Neural cell (in vitro differentiated cells): ENCODE measurements at regions not wholly inside any gene's neighbourhood (a gene's known extent, or its start where the extent isn't known, plus 50 kb on each side); places are given as distances from the start of the nearest gene placed in this dataset.

Experiments
- H2AFZ ChIP-seq: fragments of 200-600, 300-800 bp; sonication (generic), shearing (Covaris generic); 2 replicates; pipeline ENCODE4 v1.6.0; 2014; ENCODE audit warnings: low read depth, mild to moderate bottlenecking, antibody characterized with exemption, low read length, moderate library complexity
- H3F3A ChIP-seq: fragments of 200-600 bp; shearing (Covaris generic); 2 replicates; pipeline ENCODE4 v1.6.1; 2016; ENCODE audit warnings: mild to moderate bottlenecking, moderate library complexity, mixed read lengths, antibody characterized with exemption, low read length; ENCODE audit not compliant: insufficient read depth, poor library complexity, severe bottlenecking
- H3K27ac ChIP-seq: fragments of 200-600, 300-800 bp; sonication (generic), shearing (Covaris generic); 2 replicates; pipeline ENCODE4 v1.5.1; 2014; ENCODE audit warnings: mild to moderate bottlenecking, low read length, moderate library complexity
- H3K27me3 ChIP-seq: fragments of 300-800, 200-600 bp; sonication (generic), shearing (Covaris generic); 2 replicates; pipeline ENCODE4 v1.6.0; 2014; ENCODE audit warnings: mild to moderate bottlenecking, low read depth, low read length, moderate library complexity; ENCODE audit not compliant: insufficient read depth
- H3K36me3 ChIP-seq: fragments of 300-800, 200-600 bp; sonication (generic), shearing (Covaris generic); 2 replicates; pipeline ENCODE4 v1.5.1; 2014; ENCODE audit warnings: mild to moderate bottlenecking, antibody characterized with exemption, low read length, moderate library complexity; ENCODE audit not compliant: insufficient read depth
- H3K4me2 ChIP-seq: fragments of 300-800, 200-600 bp; sonication (generic), shearing (Covaris generic); 2 replicates; pipeline ENCODE4 v1.6.0; 2014; ENCODE audit warnings: mild to moderate bottlenecking, low read length
- H3K4me3 ChIP-seq: fragments of 300-800, 200-600 bp; sonication (generic), shearing (Covaris generic); 2 replicates; pipeline ENCODE4 v1.5.1; 2014; ENCODE audit warnings: mild to moderate bottlenecking, low read length, moderate library complexity
- H3K79me2 ChIP-seq: fragments of 200-600 bp; shearing (Covaris generic); replicated peaks from 2 replicates; pipeline ENCODE4 v1.6.0; 2014; ENCODE audit warnings: mild to moderate bottlenecking, low read length, moderate library complexity; ENCODE audit not compliant: insufficient read depth
- H3K9ac ChIP-seq: fragments of 300-800, 200-600 bp; sonication (generic), shearing (Covaris generic); 2 replicates; pipeline ENCODE4 v1.6.1; 2016; ENCODE audit warnings: mild to moderate bottlenecking, low read length, mixed read lengths
- H3K9me2 ChIP-seq: fragments of 200-600 bp; shearing (Covaris generic); 2 replicates; pipeline ENCODE4 v1.6.1; 2016; ENCODE audit warnings: mild to moderate bottlenecking, low read length, mixed read lengths; ENCODE audit not compliant: insufficient read depth
- H3K9me3 ChIP-seq: fragments of 200-600, 300-800 bp; sonication (generic), shearing (Covaris generic); 2 replicates; pipeline ENCODE4 v1.6.1; 2016; ENCODE audit warnings: mild to moderate bottlenecking, mixed run types, low read length, moderate library complexity, mixed read lengths
- H4K20me1 ChIP-seq: fragments of 200-600 bp; shearing (Covaris generic); 2 replicates; pipeline ENCODE4 v1.6.1; 2016; ENCODE audit warnings: mild to moderate bottlenecking, mixed run types; ENCODE audit not compliant: insufficient read depth
- EP300 ChIP-seq: fragments of 450-650 bp; conservative IDR thresholded peaks from 2 replicates; pipeline ENCODE4 v1.6.1; 2014; ENCODE audit warnings: antibody characterized with exemption, mild to moderate bottlenecking, moderate library complexity; ENCODE audit not compliant: poor library complexity, severe bottlenecking
- EZH2 ChIP-seq: fragments of 200-600, 300-800 bp; shearing (Covaris generic), sonication (generic); IDR thresholded peaks from 2 replicates; pipeline ENCODE4 v1.6.1; 2014; ENCODE audit warnings: antibody characterized with exemption, low read length, borderline replicate concordance, mild to moderate bottlenecking; ENCODE audit not compliant: insufficient read depth, poor library complexity, severe bottlenecking
- MXI1 ChIP-seq: fragments of 450-650 bp; conservative IDR thresholded peaks from 2 replicates; pipeline ENCODE4 v1.6.1; 2014; ENCODE audit warnings: antibody characterized with exemption, mild to moderate bottlenecking; ENCODE audit not compliant: poor library complexity, severe bottlenecking
- POLR2AphosphoS5 ChIP-seq: IDR thresholded peaks from 2 replicates; pipeline ENCODE4 v1.6.1; 2012
- RAD21 ChIP-seq: fragments of 450-650 bp; conservative IDR thresholded peaks from 2 replicates; pipeline ENCODE4 v1.6.1; 2014; ENCODE audit warnings: antibody characterized with exemption, mild to moderate bottlenecking, moderate library complexity
- REST ChIP-seq: IDR thresholded peaks from 2 replicates; pipeline ENCODE4 v1.6.1; 2012; ENCODE audit warnings: borderline replicate concordance
- SMC3 ChIP-seq: fragments of 450-650 bp; conservative IDR thresholded peaks from 2 replicates; pipeline ENCODE4 v1.6.1; 2014; ENCODE audit warnings: antibody characterized with exemption, mild to moderate bottlenecking, moderate library complexity; ENCODE audit not compliant: poor library complexity
- TAF1 ChIP-seq: IDR thresholded peaks from 2 replicates; pipeline ENCODE4 v1.6.1; 2012; ENCODE audit warnings: low read depth
- TF ChIP-seq, protein P1 (sequence below): fragments of 450-650 bp; IDR thresholded peaks from 2 replicates; pipeline ENCODE4 v1.5.1; 2014; ENCODE audit warnings: antibody characterized with exemption, mild to moderate bottlenecking, moderate library complexity; ENCODE audit not compliant: poor library complexity, severe bottlenecking

- no peak overlapping the region for H3K27ac ChIP-seq
- TF ChIP-seq TAF1 (no peak), REST (no peak), EZH2 (no peak), EP300 (no peak), SMC3 (no peak), MXI1 (no peak), POLR2AphosphoS5 (no peak), RAD21 (no peak)
- TF ChIP-seq, protein P1, sequence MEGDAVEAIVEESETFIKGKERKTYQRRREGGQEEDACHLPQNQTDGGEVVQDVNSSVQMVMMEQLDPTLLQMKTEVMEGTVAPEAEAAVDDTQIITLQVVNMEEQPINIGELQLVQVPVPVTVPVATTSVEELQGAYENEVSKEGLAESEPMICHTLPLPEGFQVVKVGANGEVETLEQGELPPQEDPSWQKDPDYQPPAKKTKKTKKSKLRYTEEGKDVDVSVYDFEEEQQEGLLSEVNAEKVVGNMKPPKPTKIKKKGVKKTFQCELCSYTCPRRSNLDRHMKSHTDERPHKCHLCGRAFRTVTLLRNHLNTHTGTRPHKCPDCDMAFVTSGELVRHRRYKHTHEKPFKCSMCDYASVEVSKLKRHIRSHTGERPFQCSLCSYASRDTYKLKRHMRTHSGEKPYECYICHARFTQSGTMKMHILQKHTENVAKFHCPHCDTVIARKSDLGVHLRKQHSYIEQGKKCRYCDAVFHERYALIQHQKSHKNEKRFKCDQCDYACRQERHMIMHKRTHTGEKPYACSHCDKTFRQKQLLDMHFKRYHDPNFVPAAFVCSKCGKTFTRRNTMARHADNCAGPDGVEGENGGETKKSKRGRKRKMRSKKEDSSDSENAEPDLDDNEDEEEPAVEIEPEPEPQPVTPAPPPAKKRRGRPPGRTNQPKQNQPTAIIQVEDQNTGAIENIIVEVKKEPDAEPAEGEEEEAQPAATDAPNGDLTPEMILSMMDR, result no peak
- no peak overlapping the region for H3K9ac ChIP-seq
These were observed 83.8 kb downstream of the TEX36 start for GRCh38 chr10:125599194-125599593.

DNA sequence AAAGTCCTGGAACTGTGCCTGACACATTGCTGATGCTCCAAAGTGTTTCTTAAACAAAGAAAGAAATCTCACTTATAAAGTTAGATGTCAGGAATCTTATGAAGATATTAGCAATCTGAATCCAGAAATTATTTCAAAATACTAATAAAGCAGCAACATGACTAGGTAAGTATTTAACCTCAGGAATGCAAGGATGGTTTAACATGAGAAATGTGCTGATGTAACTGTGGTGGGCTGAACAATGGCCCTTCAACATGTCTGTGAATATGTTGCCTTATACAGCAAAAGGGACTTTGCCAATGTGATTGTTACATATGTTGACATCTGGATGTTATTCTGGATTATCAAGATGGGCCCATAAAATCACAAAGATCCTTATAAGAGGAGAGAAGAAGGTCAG lies 87.1 kb downstream of the TEX36 start:
- H2AFZ ChIP-seq, result no peak overlapping the region
- no peak overlapping the region for H3K4me3 ChIP-seq
- no peaks in the 10 kb centered on the region for H3K9me2 ChIP-seq
- H3F3A ChIP-seq, result no peaks in the 10 kb centered on the region
- peaks cover 6% of the 10 kb centered on the region for H3K9me3 ChIP-seq
- no peaks in the 10 kb centered on the region for H3K36me3 ChIP-seq
- TF ChIP-seq MXI1 (no peak), RAD21 (no peak), POLR2AphosphoS5 (no peak), REST (no peak), EP300 (no peak), EZH2 (no peak), TAF1 (no peak), SMC3 (no peak)
- TF ChIP-seq, protein P1, result no peak
- no peaks in the 10 kb centered on the region for H3K27me3 ChIP-seq
- H3K4me2 ChIP-seq, result no peak overlapping the region
- H3K27ac ChIP-seq, result no peak overlapping the region
- no peak overlapping the region for H3K9ac ChIP-seq
- H4K20me1 ChIP-seq, result no peaks in the 10 kb centered on the region
- H3K79me2 ChIP-seq, result no peaks in the 10 kb centered on the region

More at GRCh38 chr10:125599194-125599593, 83.8 kb downstream of the TEX36 start:
- Histone ChIP-seq H3F3A (no peaks in the 10 kb centered on the region), H2AFZ (no peak overlapping the region), H3K36me3 (no peaks in the 10 kb centered on the region), H3K27me3 (no peaks in the 10 kb centered on the region), H3K4me3 (no peak overlapping the region), H3K9me3 (peaks cover 6% of the 10 kb centered on the region), H3K9me2 (no peaks in the 10 kb centered on the region), H3K4me2 (no peak overlapping the region), H3K79me2 (no peaks in the 10 kb centered on the region), H4K20me1 (no peaks in the 10 kb centered on the region)
